BJ (cell line): ENCODE measurements at regions not wholly inside any gene's neighbourhood (a gene's known extent, or its start where the extent isn't known, plus 50 kb on each side); places are given as distances from the start of the nearest gene placed in this dataset.

Experiments used
- CTCF ChIA-PET: fragments of 350-600 bp; formaldehyde crosslinking; extraction: SDS; loops from one replicate; lab custom pipeline; 2021; ENCODE audit warnings: antibody characterized with exemption, inconsistent platforms; lab: Yijun Ruan, JAX
- POLR2A ChIA-PET: fragments of 300-600 bp; sonication (Branson Sonifier 250); formaldehyde crosslinking; extraction: SDS; loops from one replicate; lab custom pipeline; 2021; ENCODE audit warnings: antibody characterized with exemption; lab: Charles Lee
- DNase-seq: peaks from one replicate; pipeline ENCODE4 v3.0.0-alpha.2; 2011; ENCODE audit warnings: low read depth
- H3K27me3 ChIP-seq: 2 replicates; pipeline ENCODE4 v1.6.0; 2011; ENCODE audit warnings: low read length; ENCODE audit not compliant: control insufficient read depth, insufficient read depth
- H3K36me3 ChIP-seq: 2 replicates; pipeline ENCODE4 v1.5.1; 2011; ENCODE audit warnings: low read length; ENCODE audit not compliant: control insufficient read depth, insufficient read depth
- H3K4me3 ChIP-seq: 2 replicates; pipeline ENCODE4 v1.5.1; 2011; ENCODE audit warnings: low read depth, mild to moderate bottlenecking, control low read depth, low read length
- CTCF ChIP-seq: IDR thresholded peaks from 2 replicates; pipeline ENCODE4 v1.5.1; 2011; ENCODE audit warnings: low read depth, mild to moderate bottlenecking, control low read depth, inconsistent platforms, low read length, moderate library complexity; ENCODE audit not compliant: insufficient read depth

GRCh38 chr2:57460396-57461276, 586.0 kb upstream of the VRK2 start:
- POLR2A ChIA-PET, result no interaction called here
- no peak overlapping the region for H3K4me3 ChIP-seq
- CTCF ChIA-PET, result no interaction called here
- no peaks in the 10 kb centered on the region for H3K27me3 ChIP-seq
- DNase-seq, result no peak
- TF ChIP-seq CTCF, result no peak
- H3K36me3 ChIP-seq, result no peaks in the 10 kb centered on the region

GRCh38 chr2:57461624-57462023, 585.0 kb upstream of the VRK2 start:
- Histone ChIP-seq H3K27me3 (no peaks in the 10 kb centered on the region), H3K4me3 (no peak overlapping the region), H3K36me3 (no peaks in the 10 kb centered on the region)
- CTCF ChIA-PET, result no interaction called here
- no peak for TF ChIP-seq CTCF
- POLR2A ChIA-PET, result no interaction called here
- DNase-seq, result no peak

- ChIA-PET POLR2A (no interaction called here), CTCF (no interaction called here)
- no peak for TF ChIP-seq CTCF
- no peaks in the 10 kb centered on the region for H3K36me3 ChIP-seq
- no peaks in the 10 kb centered on the region for H3K27me3 ChIP-seq
- DNase-seq, result no peak
- H3K4me3 ChIP-seq, result no peak overlapping the region
Measured at GRCh38 chr2:57465067-57465466, 581.5 kb upstream of the VRK2 start.

GRCh38 chr2:57465967-57466366, 580.6 kb upstream of the VRK2 start:
- H3K36me3 ChIP-seq, result no peaks in the 10 kb centered on the region
- TF ChIP-seq CTCF, result no peak
- DNase-seq, result no peak
- POLR2A ChIA-PET, result no interaction called here
- no peaks in the 10 kb centered on the region for H3K27me3 ChIP-seq
- CTCF ChIA-PET, result interaction anchor here (1.0 kb wide), 1 partner anchor 32 kb away, joined by 3 read pairs; no protein-coding TSS in a partner anchor
- H3K4me3 ChIP-seq, result no peak overlapping the region

- Histone ChIP-seq H3K27me3 (no peaks in the 10 kb centered on the region), H3K36me3 (no peaks in the 10 kb centered on the region), H3K4me3 (no peak overlapping the region)
- ChIA-PET POLR2A (no interaction called here), CTCF (no interaction called here)
- no peak for TF ChIP-seq CTCF
- no peak for DNase-seq
Measured at GRCh38 chr2:57475391-57475790, 571.2 kb upstream of the VRK2 start.
